Stimulated activated CD8-positive, alpha-beta memory T cell treated with anti-CD3 and anti-CD28 coated beads, Interleukin-7, amount 100 ng/mL, for 24 hours (primary cell): ENCODE measurements at regions not wholly inside any gene's neighbourhood (a gene's known extent, or its start where the extent isn't known, plus 50 kb on each side); places are given as distances from the start of the nearest gene placed in this dataset.

Experiments
- DNase-seq: peaks from one replicate; pipeline ENCODE4 v3.0.0-alpha.2; 2020; ENCODE audit warnings: low read depth

DNA sequence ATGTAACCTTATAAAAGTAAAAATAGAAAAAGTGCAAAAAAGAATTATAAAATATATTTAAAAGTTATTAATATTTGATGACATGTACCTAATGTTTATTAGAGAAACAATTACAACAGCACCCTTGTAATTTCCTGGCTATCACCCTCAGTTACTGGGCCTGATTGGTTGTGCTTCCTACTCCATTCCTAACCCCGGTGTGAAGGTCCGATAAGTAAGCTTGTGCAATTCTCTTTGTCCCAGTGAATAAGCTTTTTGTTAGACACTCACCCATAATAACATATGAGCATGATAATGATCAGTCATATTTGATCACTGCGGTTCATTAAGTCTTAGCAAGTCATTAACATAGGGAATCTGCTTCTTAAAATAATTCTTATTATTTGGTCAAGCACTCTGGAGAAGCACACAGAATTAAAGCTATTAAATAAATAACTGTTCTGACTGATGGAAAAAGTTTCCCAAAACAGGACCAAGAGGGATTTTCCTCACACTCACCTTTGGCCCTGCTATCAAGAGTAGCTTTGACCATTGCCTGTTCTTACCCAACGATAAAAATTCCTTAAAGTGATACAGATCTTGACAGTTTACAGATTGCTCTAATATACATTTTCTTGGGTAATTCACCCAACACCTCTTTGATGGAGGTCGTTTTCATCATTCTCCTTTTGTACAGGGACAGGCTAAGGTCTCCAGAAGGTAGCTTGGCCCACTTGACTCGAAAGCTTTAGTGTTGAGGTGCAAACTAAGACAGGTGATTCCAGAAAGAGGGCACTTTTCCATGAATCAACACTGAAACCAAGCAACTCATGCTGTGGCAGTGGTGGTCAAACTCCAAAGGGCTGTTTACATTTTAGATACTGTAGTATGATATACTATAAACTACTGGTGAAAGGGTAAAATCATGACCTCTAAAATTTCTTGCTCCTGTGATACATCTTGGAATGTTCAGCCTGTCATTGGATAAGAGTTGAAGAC, 543.0 kb upstream of the KCNMB2 start:
- DNase-seq: no peak

DNA sequence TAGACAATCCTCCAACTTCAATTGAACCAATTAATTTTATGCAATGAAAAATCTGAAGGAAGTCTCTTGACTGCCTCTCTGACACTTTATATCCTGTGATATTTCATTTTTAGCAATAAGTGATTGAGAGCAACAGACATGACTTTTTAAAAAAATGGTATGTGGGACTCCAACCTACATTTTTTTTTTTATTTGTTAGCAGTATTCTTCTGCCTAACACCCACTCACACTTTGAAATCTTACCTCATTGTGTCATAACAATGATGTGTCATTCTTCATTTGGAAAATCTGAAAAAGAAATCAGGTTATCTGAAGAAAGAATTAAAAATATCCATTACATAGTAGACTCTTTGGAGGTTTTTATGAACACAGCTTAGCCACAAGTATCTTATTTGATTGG, 541.3 kb upstream of the KCNMB2 start:
- DNase-seq: no peak

DNA sequence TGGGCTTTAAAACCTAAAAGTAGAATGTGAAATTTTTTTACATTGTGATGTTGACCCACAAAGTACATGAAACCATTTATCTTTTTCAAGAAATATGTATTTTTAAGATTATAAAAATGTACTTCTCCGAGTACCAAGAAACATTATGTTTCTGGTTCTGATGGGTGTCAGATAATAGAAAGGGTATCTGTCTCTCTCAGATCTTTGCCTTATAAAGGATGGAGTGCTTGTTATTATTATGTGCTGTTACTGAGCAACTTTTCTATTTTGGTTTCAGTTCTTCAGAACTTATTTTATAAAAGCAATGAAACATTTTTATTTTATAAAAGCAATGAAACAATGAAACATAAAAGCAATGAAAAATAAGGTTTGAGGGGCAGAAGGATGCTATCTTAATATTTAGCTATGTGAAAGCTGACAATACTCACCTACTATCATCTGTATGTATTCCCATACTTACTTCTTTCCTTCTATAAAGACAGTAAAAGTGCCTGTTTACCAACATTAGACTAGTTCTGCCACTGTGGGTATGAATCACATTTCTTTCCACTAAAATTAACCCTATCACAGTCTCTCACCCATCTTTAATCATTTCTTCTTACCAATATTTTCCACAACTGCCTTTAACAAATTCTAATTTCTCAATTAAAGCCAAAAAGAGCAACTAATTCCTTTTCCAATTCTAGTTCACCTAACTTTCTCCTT, 540.7 kb upstream of the KCNMB2 start:
- no peak for DNase-seq

DNA sequence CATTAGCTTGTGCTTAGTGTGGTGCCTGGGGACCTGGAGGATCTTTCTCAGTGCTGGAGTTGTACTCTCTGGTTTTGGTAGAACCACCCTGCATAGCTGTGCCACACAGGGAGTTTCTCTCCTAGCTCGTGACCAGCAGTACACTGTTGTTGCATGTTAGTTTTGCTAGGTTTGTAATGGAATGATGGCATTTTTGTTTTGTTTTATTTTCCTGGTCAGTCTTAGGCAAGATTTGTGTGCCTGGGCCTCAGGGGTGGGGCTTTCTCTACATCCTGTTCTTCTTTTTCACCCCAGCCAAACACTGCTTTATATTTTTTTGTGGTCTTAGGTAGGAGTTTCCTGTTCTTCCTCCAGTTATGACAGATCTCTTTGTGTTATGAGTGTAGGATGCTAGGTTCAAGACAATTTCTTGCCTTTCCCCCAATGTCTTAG, 534.5 kb upstream of the KCNMB2 start:
- DNase-seq: no peak

DNA sequence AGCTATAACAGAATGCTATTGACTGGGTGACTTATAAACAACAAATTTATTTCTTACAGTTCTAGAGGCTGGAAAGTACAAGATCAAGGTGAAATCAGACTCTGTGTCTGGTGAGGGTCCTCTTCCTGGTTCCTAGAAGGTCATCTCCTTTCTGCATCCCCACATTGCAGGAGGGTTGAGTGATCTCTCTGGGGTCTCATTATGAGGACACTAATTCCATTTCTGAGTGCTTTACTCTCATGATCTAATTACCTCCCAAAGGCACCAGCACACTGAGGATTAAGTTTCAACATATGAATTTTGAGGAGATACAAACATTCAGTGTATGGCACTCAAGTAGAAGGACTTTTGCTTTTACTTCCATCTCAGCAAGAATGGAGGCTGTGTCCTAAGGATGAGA, 534.1 kb upstream of the KCNMB2 start:
- no peak for DNase-seq

DNA sequence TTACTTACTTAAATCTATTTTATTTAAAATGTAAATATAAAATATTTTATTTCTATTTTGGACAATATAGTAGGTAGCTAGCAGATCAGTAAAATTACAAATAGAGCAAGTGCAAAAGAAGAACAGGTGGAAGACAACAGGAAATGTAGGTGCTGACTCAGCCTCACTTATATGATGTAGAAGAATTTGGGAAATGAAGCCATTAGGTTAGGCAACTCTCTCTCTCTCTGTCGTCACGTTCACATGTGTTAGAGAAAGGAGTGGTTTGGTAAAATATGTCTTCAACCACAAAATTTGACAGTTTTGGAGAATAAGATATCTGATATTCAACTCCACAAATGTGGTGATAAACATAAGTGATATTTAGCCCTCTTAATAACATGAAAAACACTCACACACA, 532.5 kb upstream of the KCNMB2 start:
- DNase-seq: no peak

DNA sequence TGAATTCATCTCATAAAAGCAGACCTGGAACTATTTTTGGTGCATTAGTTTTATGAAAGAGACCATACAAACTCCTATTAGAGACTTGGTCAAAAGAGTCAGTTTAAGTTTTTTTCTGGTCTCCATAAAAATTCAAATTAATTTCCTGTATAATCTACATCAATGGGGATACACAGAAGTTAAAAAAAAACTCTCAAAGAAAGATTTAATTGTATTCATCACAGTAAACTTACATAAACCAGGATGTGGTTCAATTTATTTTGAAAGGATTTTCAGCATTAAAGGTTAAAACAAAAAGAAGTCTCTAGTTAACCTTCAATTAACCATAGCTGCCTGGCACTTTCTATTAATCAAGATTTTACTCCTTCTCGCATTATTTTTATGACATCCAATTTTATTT, 530.3 kb upstream of the KCNMB2 start:
- no peak for DNase-seq

DNA sequence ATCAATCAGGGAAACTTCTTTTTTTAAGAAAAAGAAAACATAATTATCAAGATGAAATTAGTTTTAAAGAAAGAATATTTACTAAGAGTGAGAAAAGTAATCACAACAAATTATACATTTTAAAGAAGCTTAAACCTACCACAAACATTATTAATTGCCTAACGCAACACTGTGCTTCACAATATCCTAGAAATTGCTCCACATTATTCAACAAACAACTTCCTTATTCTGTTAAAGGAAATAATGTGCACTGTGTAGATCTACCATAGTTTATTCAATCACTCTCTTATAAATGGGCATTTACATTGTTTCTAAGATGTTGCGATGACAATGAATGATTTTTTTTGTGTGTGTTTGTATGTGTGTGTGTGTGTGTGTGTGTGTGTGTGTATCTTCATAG, 525.9 kb upstream of the KCNMB2 start:
- DNase-seq: no peak

DNA sequence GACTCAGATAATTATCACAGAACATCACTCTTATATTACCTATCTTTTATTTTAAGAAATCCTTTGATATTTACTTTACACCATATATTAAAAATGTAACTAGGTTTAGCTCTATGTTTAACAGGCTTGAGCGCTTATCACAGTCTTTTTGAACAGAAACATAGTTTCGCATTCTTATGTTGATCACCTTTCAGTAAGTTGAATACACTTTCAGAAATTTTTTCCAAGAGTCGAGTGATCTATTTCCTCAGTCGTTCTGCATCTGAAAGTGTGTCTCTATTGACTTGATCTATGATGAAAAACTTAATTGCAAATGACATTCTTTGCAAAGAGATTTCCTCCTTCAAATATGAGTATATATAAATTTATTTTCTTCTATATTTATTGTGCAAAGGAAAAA, 516.6 kb upstream of the KCNMB2 start:
- no peak for DNase-seq

DNA sequence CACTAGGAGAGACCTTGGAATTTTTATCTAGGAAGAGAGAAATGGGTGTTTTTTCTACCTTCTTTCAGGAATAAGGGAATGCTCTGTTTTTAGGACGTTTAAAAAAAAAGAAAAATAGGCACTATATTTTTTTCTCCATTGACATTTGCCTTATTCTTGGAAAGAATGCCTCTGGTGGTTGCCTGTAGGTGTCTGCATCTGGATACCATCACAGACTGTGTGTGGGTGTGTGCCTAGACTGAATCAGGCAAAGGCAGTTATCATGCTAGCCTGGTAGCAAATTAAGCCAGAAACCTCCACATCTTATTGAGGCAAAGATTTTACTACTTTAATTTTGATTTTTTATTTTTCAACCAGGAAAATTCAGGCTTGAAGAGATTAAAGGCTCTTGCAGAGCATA, 513.6 kb upstream of the KCNMB2 start:
- no peak for DNase-seq

DNA sequence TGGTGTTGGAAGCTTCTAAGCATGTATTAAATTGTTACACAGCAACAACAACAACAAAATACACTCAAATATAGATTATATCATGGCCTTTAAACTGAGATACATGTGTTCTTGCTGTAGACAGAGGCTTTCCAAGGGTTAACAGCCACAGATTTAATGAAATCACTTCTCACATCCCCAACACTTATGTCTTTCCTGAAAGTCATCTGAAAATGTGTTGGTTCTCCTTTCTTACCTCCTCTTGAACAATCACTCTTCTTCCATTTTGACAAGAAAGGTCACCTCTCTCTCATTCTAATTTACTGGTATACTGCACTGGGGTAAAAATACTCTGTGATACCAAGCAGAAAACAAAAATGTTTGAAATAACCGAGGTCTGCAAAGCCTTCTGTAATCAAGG, 507.3 kb upstream of the KCNMB2 start:
- no peak for DNase-seq

DNA sequence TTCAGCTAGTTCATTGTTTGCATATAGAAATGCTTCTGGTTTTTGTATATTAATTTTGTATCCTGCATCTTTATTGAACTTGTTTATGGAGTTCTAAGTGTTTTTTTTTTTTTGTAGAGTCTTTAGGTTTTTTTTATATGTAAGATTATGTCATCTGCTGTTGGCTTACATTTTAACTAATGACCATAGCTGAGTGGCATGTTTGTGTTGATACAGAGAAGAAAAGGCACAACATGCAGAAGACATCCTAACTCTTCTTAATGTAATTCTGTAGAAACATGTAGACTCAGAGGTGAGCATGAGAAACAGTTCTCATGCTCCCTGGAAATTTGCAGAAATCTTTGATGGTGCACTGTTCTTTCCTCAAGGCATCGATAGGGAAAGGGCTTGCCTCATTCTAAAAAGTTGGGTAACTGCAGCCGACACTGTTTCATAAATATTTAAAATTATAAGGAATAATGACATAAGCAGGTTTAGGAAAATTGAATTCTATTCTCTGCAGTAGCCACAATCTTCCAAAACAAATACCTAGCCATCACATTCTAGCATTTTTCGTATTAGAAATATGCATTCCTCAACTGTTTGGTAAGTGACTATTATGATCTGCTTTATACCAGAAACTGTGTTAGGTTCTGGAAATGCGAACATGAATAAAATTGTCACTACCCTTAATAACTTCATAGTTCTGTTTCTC, 499.6 kb upstream of the KCNMB2 start:
- DNase-seq: no peak

DNA sequence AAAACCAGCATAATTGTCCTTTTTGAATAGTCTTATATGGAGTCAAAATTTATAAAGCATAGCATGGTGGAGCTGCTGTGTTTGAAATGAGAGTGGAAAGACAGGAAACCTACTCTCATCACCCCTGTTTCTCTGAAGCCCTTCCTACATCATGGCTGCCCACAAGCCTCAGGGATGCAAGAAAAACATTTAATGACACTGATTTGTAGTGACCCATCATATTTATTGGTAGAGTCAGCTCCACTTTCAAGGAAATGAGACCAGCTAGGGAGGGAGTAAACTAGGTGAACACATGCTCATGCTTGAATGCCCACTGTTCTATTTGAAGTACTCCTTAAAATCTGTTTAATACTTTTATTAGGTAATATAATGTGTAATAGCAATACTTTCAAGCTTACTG, 494.3 kb upstream of the KCNMB2 start:
- DNase-seq: no peak

DNA sequence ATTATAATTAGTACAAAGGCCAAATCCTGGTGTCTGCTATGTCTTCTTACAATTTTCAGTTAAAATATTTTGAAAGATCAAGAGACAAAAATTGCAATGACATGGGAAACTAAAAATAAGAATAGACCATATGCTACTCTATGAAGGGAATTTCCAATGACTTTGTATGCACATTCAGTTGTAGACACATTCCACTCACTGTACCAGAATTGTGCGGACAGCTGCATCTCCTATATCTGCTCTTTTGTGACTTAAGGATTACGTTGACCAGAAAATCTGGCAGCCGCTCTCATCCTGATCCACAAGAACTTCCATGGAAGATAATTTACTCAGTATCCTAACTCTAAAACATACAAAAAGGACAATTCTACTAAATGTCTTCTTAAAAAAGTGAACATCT, 493.9 kb upstream of the KCNMB2 start:
- DNase-seq: no peak

DNA sequence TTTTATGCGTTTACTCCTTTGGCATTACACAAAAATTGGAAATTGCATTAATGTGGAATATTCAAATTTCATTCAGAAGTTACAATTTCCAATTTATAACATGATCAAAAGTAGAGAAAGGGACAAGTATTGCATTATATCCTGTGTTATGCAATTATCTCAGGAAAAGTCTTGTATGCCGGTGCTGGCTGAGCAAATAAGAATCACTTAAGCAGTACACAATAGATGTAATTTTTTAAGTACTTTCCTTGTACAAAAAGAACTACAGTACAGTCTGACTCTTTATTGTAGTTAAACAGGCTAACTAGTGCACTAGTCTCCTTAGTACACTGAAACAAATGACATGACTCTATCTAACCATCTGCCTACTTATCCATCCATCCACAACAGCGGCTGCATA, 493.2 kb upstream of the KCNMB2 start:
- no peak for DNase-seq

DNA sequence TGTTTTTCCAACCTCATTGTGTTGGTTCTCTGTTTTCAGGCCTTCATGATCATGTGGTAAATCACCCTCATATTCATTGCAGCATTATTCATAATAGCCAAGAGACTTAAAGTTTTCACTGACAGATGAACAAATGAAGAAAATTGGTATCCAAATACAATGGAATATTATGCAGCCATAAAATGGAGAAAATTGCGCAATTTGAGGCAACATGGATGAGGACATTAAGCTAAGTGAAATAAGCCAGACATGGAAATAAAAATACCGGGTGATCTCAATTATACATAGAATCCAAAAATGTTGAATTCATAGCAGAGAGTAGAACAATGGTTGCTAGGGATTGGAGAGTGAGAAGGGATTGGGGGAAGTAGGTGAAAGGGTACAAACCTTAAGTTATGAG, 491.9 kb upstream of the KCNMB2 start:
- no peak for DNase-seq

DNA sequence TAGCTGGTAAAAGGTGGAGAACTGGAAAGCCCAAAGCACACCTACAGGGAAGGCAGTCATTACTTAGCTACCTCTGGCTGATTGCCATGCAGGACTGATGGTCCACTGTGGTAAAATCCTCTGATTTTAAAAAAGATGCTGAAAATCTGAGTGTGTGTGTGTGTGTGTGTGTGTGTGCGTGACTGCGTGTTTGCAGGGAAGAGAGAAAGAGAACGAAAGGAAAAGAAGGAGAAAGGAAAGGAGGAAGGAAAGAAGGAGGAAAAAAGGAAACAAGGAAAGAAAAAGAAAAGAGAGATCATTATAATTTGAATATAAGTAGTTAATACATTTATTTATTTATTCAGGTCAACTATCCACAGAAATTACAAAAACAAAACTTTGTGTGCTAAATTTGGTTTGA, 488.7 kb upstream of the KCNMB2 start:
- DNase-seq: no peak

DNA sequence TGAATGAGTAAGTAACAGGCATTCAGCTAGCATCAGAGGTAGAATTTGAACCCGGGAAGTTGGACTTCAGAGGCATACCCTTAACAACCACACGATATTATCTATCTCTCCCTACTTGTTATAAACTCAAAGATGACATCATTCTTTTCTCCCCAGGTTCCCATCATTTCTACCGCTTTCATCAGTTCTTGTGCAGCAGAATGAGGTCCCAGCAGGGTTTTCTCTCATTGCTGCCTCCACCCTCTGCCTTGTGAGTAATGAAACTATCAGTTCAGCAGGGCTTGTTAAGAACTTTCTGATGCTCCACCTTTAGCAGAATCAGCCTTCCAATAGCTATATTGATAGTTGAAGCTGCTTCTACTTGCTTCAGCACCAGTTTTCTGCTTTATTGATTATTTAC, 487.5 kb upstream of the KCNMB2 start:
- DNase-seq: no peak

DNA sequence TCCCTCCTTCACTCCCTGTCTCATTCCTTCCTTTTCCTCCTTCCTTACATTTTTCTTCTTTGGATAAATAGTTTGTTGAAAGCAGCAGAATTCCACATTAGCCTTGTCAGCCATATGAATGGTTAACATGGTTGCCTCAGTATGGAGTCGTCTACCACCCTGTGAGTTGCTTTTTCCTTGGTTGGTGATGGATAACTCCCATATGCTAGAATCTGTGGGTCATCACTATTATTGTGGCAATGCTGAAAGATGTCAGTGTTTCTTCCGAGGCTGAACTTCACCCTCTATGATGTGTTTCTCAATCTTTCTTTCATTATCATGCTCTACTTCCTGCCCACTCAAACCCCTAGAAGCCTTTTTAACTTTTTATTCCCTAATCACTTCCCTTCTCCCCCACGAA, 481.8 kb upstream of the KCNMB2 start:
- no peak for DNase-seq

DNA sequence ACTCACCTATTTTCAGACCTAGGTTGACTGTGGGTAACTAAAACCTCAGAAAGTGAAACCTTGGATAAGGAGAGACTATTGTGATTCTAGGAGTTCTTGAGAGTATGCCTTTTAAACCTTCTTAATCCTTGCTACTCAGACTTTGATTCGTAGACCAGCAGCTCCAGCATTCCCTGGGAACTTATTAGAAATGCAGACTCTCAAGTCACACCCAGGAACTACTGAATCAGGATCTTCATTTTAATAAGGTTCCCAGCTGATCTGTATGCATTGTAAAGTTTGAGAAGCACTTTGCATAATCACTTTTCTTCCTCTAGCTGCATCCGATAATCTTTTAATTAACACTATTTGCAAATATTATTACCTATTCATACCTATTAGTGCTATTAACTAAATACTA, 480.3 kb upstream of the KCNMB2 start:
- no peak for DNase-seq

DNA sequence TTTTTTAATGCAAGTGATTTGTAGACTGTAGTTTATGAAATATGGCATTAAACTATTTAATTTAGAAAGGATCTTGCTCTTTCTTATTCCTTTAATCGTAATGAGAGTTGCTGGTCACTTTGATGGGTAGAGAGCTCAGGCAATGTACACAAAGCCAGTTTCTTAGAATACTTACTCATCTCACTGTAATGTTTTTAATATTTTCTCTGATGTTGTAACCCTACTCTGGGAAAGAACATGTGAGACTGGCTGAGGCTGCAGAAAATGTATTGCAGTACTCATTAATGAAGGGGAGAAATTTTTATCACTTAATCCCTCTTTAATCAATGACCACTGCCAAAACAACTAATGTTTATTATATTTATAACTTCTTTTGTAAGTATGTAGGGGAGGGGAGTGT, 479.4 kb upstream of the KCNMB2 start:
- DNase-seq: no peak

DNA sequence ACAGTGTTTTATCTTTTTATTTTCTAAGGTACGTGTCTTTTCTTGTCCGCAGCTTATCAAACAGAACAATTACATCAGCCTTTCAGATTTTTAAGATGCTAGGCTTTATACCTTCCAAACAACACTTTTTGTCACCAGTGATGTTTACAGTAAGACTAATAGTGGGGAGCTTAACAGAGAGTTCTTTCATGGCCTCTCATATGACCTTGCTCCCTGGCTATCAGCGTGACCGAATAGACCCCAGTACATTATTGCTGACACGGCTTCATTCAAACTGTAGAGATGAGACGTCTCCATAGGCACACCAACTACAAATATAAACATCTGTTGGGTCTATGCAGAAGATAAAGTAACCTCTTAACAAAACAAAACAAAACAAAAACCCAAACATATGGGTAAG, 477.6 kb upstream of the KCNMB2 start:
- no peak for DNase-seq

DNA sequence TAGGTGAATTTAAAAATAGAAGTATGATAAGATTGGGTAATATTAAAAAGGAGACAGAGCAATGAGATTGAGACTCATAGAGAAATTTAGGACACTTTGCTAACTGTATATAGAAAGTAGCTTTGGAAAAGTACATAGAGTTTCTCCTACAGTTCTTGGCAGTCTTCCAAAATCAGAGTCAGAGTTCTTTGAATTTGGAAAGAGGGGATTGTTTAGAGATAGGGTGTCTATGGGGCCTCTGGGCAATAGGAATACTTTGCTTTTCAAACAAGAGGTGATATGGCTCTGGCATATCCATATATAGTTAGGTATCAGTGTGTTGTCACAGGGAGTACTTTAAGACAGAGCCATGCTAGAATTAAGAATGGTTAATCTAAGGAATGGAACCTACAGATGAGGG, 477.1 kb upstream of the KCNMB2 start:
- DNase-seq: no peak
